ENCODE measurements at regions not wholly inside any gene's neighbourhood (a gene's known extent, or its start where the extent isn't known, plus 50 kb on each side); places are given as distances from the start of the nearest gene placed in this dataset.

GRCh38 chr16:26569793-26570192 lies 496.9 kb upstream of the C16orf82 start:
- no peak overlapping the region for H3K4me3 ChIP-seq (replicated peaks in 1 of 3; ENCODE audit: insufficient read depth in 1 of 3, low read depth in 2 of 3, low read length in 3 of 3)
- H3K4me2 ChIP-seq (ENCODE audit: low read depth, low read length), result no peak overlapping the region
- H3K9ac ChIP-seq (ENCODE audit: insufficient read depth, low read depth, low read length), result no peak overlapping the region
- no peak overlapping the region for H2AFZ ChIP-seq (ENCODE audit: low read length)
- no peaks in the 10 kb centered on the region for H3K27me3 ChIP-seq (ENCODE audit: control insufficient read depth in 1 of 2, insufficient read depth in 2 of 2, low read length in 2 of 2)
- in situ Hi-C loops (cut with HindIII; ENCODE audit: extremely low pct_ligation_motif_present, low pct_unique_long_range_greater_than_20kb), result loop anchor here (25.0 kb wide), 1 partner anchor 732 kb away; no protein-coding TSS in a partner anchor
- ATAC-seq (peak; percentile 84), FAIRE-seq (peak; percentile 92), DNase-seq (ENCODE audit: low spot score) (peak; percentile 15)
- H4K20me1 ChIP-seq (ENCODE audit: insufficient read depth, low read length), result no peaks in the 10 kb centered on the region
- no peaks in the 10 kb centered on the region for H3K9me3 ChIP-seq (ENCODE audit: low read length)
- intact Hi-C loops (cut with micrococcal nuclease; ENCODE audit: unreplicated experiment), result loop anchor here (5.0 kb wide), 1 partner anchor 732 kb away; no protein-coding TSS in a partner anchor
- BruUV-seq (replicated peaks), result no TSS peak
- POLR2A ChIA-PET, result no interaction called here
- no peak overlapping the region for H3K27ac ChIP-seq (ENCODE audit: extremely low read length, insufficient read depth, low read length)
- no peaks in the 10 kb centered on the region for H3K79me2 ChIP-seq (ENCODE audit: insufficient read depth, low read length)
- no peaks in the 10 kb centered on the region for H3K36me3 ChIP-seq (replicated peaks in 1 of 2; ENCODE audit: control insufficient read depth in 1 of 2, insufficient read depth in 2 of 2, low read length in 2 of 2)
- TF ChIP-seq TIGD3 (CRISPR knock-in tag; IDR thresholded peaks at IDR 0.05; ENCODE audit: borderline replicate concordance), result no peak
- TF ChIP-seq ZNF329 (CRISPR knock-in tag; IDR thresholded peaks at IDR 0.05; ENCODE audit: low read depth), result 0 out of 2 replicates have a peak, but pooled peaks have one; percentile 70
- TF ChIP-seq SRF (IDR thresholded peaks at IDR 0.05; ENCODE audit: low read depth, low read length), result no peak
- TF ChIP-seq ZBTB20 (CRISPR knock-in tag; IDR thresholded peaks at IDR 0.05; ENCODE audit: borderline replicate concordance, low read depth), result no peak
- peak; percentile 69 for TF ChIP-seq STAG1 (CRISPR knock-in tag; IDR thresholded peaks at IDR 0.05)
- no peak for TF ChIP-seq TAF1 (CRISPR knock-in tag; IDR thresholded peaks at IDR 0.05)
- TF ChIP-seq SMC3 (IDR thresholded peaks at IDR 0.05; ENCODE audit: low read length), result peak; percentile 29; the same call in 1 of the 2 replicates
- TF ChIP-seq CTCF (CRISPR knock-in tag; IDR thresholded peaks at IDR 0.05), result peak; percentile 64
- CTCF ChIA-PET (ENCODE audit: low intra/inter-chr PET ratio, low total read pairs), result interaction anchor here (1.5 kb wide), 1 partner anchor 731 kb away, joined by 7 read pairs; no protein-coding TSS in a partner anchor
- H3K4me1 ChIP-seq (ENCODE audit: insufficient read depth, low read length), result no peaks in the 10 kb centered on the region

All from HepG2 (cell line).